Hepatocyte (in vitro differentiated cells): ENCODE measurements at regions not wholly inside any gene's neighbourhood (a gene's known extent, or its start where the extent isn't known, plus 50 kb on each side); places are given as distances from the start of the nearest gene placed in this dataset.

ENCODE experiments used
- DNase-seq: peaks from one replicate; pipeline ENCODE4 v3.0.0-alpha.2; 2016; ENCODE audit warnings: low spot score
- H2AFZ ChIP-seq: fragments of 200-600 bp; sonication (generic); 2 replicates; pipeline ENCODE4 v1.6.0; 2016; ENCODE audit warnings: antibody characterized with exemption, mild to moderate bottlenecking
- H3K27ac ChIP-seq: fragments of 200-600 bp; sonication (generic); 2 replicates; pipeline ENCODE4 v1.5.1; 2016; ENCODE audit warnings: mild to moderate bottlenecking
- H3K27me3 ChIP-seq: fragments of 200-600 bp; sonication (generic); 2 replicates; pipeline ENCODE4 v1.6.1; 2016
- H3K36me3 ChIP-seq: fragments of 200-600 bp; sonication (generic); replicated peaks from 2 replicates; pipeline ENCODE4 v1.5.1; 2016; ENCODE audit warnings: low read depth; ENCODE audit not compliant: insufficient read depth
- H3K4me1 ChIP-seq: fragments of 200-600 bp; sonication (generic); 2 replicates; pipeline ENCODE4 v1.5.1; 2016; ENCODE audit warnings: mild to moderate bottlenecking, moderate library complexity; ENCODE audit not compliant: insufficient read depth
- H3K4me2 ChIP-seq: fragments of 200-600 bp; sonication (generic); 2 replicates; pipeline ENCODE4 v1.6.0; 2016
- H3K4me3 ChIP-seq: fragments of 200-600 bp; sonication (generic); 2 replicates; pipeline ENCODE4 v1.5.1; 2016; ENCODE audit warnings: mild to moderate bottlenecking
- H3K79me2 ChIP-seq: fragments of 200-600 bp; sonication (generic); 2 replicates; pipeline ENCODE4 v1.6.0; 2017; ENCODE audit warnings: mild to moderate bottlenecking
- H3K9me2 ChIP-seq: fragments of 200-600 bp; sonication (generic); replicated peaks from 2 replicates; pipeline ENCODE4 v1.6.0; 2017; ENCODE audit warnings: mild to moderate bottlenecking; ENCODE audit not compliant: insufficient read depth
- H3K9me3 ChIP-seq: fragments of 200-600 bp; sonication (generic); 2 replicates; pipeline ENCODE4 v1.5.1; 2016; ENCODE audit warnings: low read depth, mild to moderate bottlenecking
- H4K20me1 ChIP-seq: fragments of 200-600 bp; sonication (generic); 2 replicates; pipeline ENCODE4 v1.6.0; 2016; ENCODE audit warnings: mild to moderate bottlenecking; ENCODE audit not compliant: insufficient read depth, poor library complexity, severe bottlenecking
- CTCF ChIP-seq: fragments of 200-600 bp; sonication (generic); IDR thresholded peaks from 2 replicates; pipeline ENCODE4 v1.5.1; 2016; ENCODE audit warnings: antibody characterized with exemption, mild to moderate bottlenecking; ENCODE audit not compliant: poor library complexity
- EZH2 ChIP-seq: fragments of 200-600 bp; sonication (generic); IDR thresholded peaks from 2 replicates; pipeline ENCODE4 v1.6.1; 2016; ENCODE audit warnings: antibody characterized with exemption, mild to moderate bottlenecking, borderline replicate concordance
- EZH2phosphoT487 ChIP-seq: fragments of 200-600 bp; sonication (generic); IDR thresholded peaks from one replicate; pipeline ENCODE4 v1.6.1; 2018; ENCODE audit warnings: antibody characterized with exemption, mild to moderate bottlenecking, low read depth, moderate library complexity; ENCODE audit not compliant: unreplicated experiment, severe bottlenecking
- WGBS: methylation state at CpG from one replicate; pipeline ENCODE4 v1.1.6; 2016; ENCODE audit warnings: low lambda C conversion rate; ENCODE audit errors: missing lambda C conversion rate; 5-methylcytosine and 5-hydroxymethylcytosine counted together

- Histone ChIP-seq H3K27ac (no peak overlapping the region), H3K9me3 (no peaks in the 10 kb centered on the region), H3K79me2 (no peaks in the 10 kb centered on the region), H3K27me3 (no peaks in the 10 kb centered on the region), H3K4me1 (peaks cover 18% of the 10 kb centered on the region), H3K9me2 (no peaks in the 10 kb centered on the region), H3K4me2 (no peak overlapping the region), H3K36me3 (no peaks in the 10 kb centered on the region), H4K20me1 (no peaks in the 10 kb centered on the region), H3K4me3 (no peak overlapping the region), H2AFZ (no peak overlapping the region)
- TF ChIP-seq EZH2: no peak
- TF ChIP-seq CTCF: no peak
- TF ChIP-seq EZH2phosphoT487: no peak
- no peak for DNase-seq
- WGBS: 74% methylated on average over 9 of the region's 10 CpGs
Measured at GRCh38 chr10:78559661-78560340, 509.0 kb upstream of the ZMIZ1 start.

GRCh38 chr10:78560341-78560688 is 508.5 kb upstream of the ZMIZ1 start:
- Histone ChIP-seq H3K4me2 (no peak overlapping the region), H3K4me3 (no peak overlapping the region), H3K4me1 (peaks cover 18% of the 10 kb centered on the region), H4K20me1 (no peaks in the 10 kb centered on the region), H3K27me3 (no peaks in the 10 kb centered on the region), H3K9me2 (no peaks in the 10 kb centered on the region), H3K79me2 (no peaks in the 10 kb centered on the region), H3K9me3 (no peaks in the 10 kb centered on the region), H3K27ac (no peak overlapping the region), H3K36me3 (no peaks in the 10 kb centered on the region), H2AFZ (no peak overlapping the region)
- no peak for DNase-seq
- TF ChIP-seq EZH2 (no peak), EZH2phosphoT487 (no peak), CTCF (no peak)
- WGBS: 74% methylated on average over 4 of the region's 4 CpGs

GRCh38 chr10:78563314-78563713 is 505.5 kb upstream of the ZMIZ1 start:
- Histone ChIP-seq H2AFZ (no peak overlapping the region), H3K27ac (peak overlapping the region; percentile 82), H3K36me3 (no peaks in the 10 kb centered on the region), H3K79me2 (no peaks in the 10 kb centered on the region), H3K27me3 (no peaks in the 10 kb centered on the region), H3K4me2 (no peak overlapping the region), H3K4me3 (no peak overlapping the region), H3K4me1 (peaks cover 48% of the 10 kb centered on the region), H4K20me1 (no peaks in the 10 kb centered on the region), H3K9me2 (no peaks in the 10 kb centered on the region), H3K9me3 (no peaks in the 10 kb centered on the region)
- TF ChIP-seq EZH2 (no peak), CTCF (no peak), EZH2phosphoT487 (no peak)
- 42% methylated on average over 2 of the region's 2 CpGs for WGBS
- peak; percentile 37 for DNase-seq
